ENCODE measurements at regions not wholly inside any gene's neighbourhood (a gene's known extent, or its start where the extent isn't known, plus 50 kb on each side); places are given as distances from the start of the nearest gene placed in this dataset.

DNA sequence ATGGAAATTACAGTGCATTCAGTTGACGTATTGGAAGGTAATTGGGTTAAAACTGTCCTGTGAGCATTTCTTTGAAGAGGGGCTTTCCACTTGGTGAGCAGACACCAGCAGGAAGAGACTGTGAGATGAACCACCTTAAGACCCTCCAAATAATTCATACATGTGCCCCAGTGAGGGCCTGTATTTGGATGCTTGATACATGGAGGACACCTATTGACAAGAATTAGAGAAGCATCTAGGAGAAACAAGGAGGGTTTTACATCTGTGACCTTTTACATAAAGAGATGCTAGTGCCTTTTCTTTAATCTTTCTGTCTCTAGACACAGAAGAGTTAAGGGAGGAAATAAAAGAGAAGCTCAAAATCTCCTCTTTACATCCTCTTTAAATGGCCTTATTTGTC lies 1115.3 kb upstream of the IGFBP7 start:
- H3K27ac ChIP-seq: no peak overlapping the region
- no peak for TF ChIP-seq POLR2A (IDR thresholded peaks at IDR 0.05)
- TF ChIP-seq, protein P1, sequence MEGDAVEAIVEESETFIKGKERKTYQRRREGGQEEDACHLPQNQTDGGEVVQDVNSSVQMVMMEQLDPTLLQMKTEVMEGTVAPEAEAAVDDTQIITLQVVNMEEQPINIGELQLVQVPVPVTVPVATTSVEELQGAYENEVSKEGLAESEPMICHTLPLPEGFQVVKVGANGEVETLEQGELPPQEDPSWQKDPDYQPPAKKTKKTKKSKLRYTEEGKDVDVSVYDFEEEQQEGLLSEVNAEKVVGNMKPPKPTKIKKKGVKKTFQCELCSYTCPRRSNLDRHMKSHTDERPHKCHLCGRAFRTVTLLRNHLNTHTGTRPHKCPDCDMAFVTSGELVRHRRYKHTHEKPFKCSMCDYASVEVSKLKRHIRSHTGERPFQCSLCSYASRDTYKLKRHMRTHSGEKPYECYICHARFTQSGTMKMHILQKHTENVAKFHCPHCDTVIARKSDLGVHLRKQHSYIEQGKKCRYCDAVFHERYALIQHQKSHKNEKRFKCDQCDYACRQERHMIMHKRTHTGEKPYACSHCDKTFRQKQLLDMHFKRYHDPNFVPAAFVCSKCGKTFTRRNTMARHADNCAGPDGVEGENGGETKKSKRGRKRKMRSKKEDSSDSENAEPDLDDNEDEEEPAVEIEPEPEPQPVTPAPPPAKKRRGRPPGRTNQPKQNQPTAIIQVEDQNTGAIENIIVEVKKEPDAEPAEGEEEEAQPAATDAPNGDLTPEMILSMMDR (IDR thresholded peaks at IDR 0.05): peak in 3 of 12 donors; percentile 8 to 14 (median 11)
- no peaks in the 10 kb centered on the region for H3K4me1 ChIP-seq
- H3K4me3 ChIP-seq: no peak overlapping the region
- WGBS, 4 donors: 78 to 92% (median 88%) methylated on average over 1 of the region's 1 CpG
- no peaks in the 10 kb centered on the region for H3K36me3 ChIP-seq
- H3K9me3 ChIP-seq: peaks cover 0 to 8% (median 0%) of the 10 kb centered on the region in 12 donors
- H3K27me3 ChIP-seq: no peaks in the 10 kb centered on the region
- no peak for DNase-seq
- intact Hi-C loops (cut with DNase I): loop anchor here in 2 of 10 donors (10.0 kb wide), 2 partner anchors 791 to 1061 kb away; no protein-coding TSS in a partner anchor
- no peak for ATAC-seq

DNA sequence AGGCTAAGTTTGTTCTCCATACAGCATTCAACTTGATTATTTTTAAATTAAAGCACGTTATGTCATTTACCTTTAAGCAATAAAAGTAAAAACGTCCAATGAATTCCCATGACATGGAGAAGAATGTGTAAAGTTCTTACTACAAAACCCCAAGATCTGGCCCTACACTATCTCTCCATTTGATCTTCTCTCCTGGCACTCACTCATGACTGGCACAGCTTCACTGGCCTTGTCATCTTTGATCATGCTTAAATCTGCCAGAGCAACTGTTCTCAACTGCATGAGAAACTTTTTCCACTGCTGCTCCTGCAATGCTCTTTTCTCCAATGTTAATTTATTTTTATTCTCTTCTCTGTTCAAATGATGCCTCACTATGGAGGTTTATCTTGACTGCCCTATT lies 1109.0 kb upstream of the IGFBP7 start:
- H3K4me3 ChIP-seq: no peak overlapping the region
- DNase-seq (no peak), ATAC-seq (no peak)
- H3K27me3 ChIP-seq: no peaks in the 10 kb centered on the region
- WGBS, 4 donors: 64 to 78% (median 72%) methylated on average over 2 of the region's 2 CpGs
- intact Hi-C loops (cut with DNase I): no loop called here
- TF ChIP-seq, protein P1 (IDR thresholded peaks at IDR 0.05): no peak
- no peaks in the 10 kb centered on the region for H3K36me3 ChIP-seq
- peaks cover 0 to 15% (median 0%) of the 10 kb centered on the region in 12 donors for H3K9me3 ChIP-seq
- no peak overlapping the region for H3K27ac ChIP-seq
- no peaks in the 10 kb centered on the region for H3K4me1 ChIP-seq

GRCh38 chr4:58216461-58216860 lies 1106.3 kb upstream of the IGFBP7 start:
- Histone ChIP-seq H3K4me1 (no peaks in the 10 kb centered on the region), H3K4me3 (no peak overlapping the region), H3K27ac (no peak overlapping the region), H3K9me3 (peaks cover 0 to 15% (median 0%) of the 10 kb centered on the region in 12 donors), H3K36me3 (no peaks in the 10 kb centered on the region), H3K27me3 (no peaks in the 10 kb centered on the region)
- WGBS, 4 donors: 54 to 95% (median 93%) methylated on average over 1 of the region's 1 CpG
- ATAC-seq (no peak), DNase-seq (no peak)
- no peak for TF ChIP-seq POLR2A (IDR thresholded peaks at IDR 0.05)
- TF ChIP-seq, protein P1 (IDR thresholded peaks at IDR 0.05): no peak
- intact Hi-C loops (cut with DNase I): no loop called here

DNA sequence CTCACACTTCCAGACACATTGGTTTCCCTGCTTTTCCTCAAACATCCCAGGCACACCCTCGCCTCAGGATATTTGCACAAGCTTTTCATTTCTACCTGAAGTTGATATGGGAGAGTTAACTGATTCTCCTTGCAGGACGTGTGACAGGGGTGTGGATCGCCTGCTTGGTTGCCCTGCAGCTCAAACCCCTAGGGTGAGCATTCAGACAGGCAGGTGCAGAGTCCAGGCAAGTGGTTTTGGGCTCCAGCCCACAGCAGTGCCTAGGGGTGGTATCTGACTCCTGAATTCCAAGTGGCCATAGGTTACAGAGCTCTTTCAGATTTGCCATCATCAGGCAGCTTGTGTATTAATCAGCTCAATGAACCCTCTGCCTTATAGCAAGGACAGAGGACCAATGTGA lies 1104.2 kb upstream of the IGFBP7 start:
- Histone ChIP-seq H3K27ac (no peak overlapping the region), H3K4me3 (no peak overlapping the region), H3K4me1 (no peaks in the 10 kb centered on the region), H3K9me3 (no peaks in the 10 kb centered on the region), H3K27me3 (no peaks in the 10 kb centered on the region), H3K36me3 (no peaks in the 10 kb centered on the region)
- no peak for TF ChIP-seq POLR2A (IDR thresholded peaks at IDR 0.05)
- TF ChIP-seq, protein P1 (IDR thresholded peaks at IDR 0.05): no peak
- ATAC-seq (no peak), DNase-seq (no peak)
- WGBS, 4 donors: 61 to 80% (median 62%) methylated on average over 3 of the region's 3 CpGs
- intact Hi-C loops (cut with DNase I): no loop called here

Data from heart left ventricle (tissue), 16 donors.